GM12874 (cell line): ENCODE measurements at regions not wholly inside any gene's neighbourhood (a gene's known extent, or its start where the extent isn't known, plus 50 kb on each side); places are given as distances from the start of the nearest gene placed in this dataset.

Source experiments
- TF ChIP-seq, protein P1 (sequence below): IDR thresholded peaks from 2 replicates; pipeline ENCODE4 v1.5.1; 2011; ENCODE audit warnings: low read depth, mild to moderate bottlenecking, control low read depth, low read length, moderate library complexity; ENCODE audit not compliant: insufficient read depth

DNA sequence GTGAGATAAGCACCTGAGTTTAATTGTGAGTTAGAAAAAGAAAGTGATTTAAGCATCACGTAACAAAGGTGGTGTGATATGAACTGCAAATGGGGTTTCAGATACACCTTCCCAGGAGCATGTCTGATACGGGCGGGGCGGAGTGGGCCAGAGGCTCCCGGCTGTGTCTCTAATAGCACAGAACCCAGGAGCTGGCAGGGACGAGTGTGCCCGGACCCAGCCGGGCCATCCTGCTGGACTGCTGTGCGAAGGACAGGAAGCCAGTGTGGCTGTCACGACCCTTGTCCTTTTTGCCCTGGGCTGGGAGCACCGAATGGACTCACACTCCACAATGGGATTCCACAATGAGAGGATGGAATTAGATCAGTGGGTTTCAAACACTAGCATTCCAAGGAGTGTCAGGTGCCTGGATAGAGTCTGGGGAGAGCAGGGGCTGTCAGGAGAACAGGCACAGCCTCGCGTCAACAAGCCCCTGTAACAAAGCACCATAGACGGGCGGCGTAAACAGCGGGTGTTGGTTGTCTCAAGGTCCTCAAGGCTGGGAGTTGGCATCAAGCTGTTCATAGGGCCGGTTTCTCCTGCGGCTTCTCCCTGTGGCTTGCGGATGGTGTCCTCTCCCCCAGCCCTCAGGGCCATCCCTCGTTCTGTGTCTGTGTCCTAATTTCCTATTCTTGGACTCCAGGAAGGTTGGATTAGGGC is 242.6 kb upstream of the PITRM1 start:
- TF ChIP-seq, protein P1, sequence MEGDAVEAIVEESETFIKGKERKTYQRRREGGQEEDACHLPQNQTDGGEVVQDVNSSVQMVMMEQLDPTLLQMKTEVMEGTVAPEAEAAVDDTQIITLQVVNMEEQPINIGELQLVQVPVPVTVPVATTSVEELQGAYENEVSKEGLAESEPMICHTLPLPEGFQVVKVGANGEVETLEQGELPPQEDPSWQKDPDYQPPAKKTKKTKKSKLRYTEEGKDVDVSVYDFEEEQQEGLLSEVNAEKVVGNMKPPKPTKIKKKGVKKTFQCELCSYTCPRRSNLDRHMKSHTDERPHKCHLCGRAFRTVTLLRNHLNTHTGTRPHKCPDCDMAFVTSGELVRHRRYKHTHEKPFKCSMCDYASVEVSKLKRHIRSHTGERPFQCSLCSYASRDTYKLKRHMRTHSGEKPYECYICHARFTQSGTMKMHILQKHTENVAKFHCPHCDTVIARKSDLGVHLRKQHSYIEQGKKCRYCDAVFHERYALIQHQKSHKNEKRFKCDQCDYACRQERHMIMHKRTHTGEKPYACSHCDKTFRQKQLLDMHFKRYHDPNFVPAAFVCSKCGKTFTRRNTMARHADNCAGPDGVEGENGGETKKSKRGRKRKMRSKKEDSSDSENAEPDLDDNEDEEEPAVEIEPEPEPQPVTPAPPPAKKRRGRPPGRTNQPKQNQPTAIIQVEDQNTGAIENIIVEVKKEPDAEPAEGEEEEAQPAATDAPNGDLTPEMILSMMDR = no peak

DNA sequence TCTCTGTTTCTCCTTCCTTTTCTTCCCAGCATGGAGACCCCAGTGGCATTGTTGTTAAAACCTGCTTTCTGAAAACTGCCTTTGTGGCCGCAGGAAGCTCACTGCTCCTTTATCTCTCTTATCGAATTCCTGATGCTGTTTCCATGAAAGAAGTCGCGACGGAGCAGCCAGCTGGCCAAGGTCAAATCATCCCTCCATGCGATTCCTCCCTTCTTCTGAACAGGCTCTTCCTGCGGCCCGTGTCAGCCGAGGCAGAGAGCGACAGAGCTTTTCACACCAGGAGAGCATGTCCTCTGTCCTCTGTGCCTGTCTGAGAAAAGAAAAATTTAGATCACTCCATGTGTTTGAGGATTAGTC is 242.1 kb upstream of the PITRM1 start:
- TF ChIP-seq, protein P1 = no peak

DNA sequence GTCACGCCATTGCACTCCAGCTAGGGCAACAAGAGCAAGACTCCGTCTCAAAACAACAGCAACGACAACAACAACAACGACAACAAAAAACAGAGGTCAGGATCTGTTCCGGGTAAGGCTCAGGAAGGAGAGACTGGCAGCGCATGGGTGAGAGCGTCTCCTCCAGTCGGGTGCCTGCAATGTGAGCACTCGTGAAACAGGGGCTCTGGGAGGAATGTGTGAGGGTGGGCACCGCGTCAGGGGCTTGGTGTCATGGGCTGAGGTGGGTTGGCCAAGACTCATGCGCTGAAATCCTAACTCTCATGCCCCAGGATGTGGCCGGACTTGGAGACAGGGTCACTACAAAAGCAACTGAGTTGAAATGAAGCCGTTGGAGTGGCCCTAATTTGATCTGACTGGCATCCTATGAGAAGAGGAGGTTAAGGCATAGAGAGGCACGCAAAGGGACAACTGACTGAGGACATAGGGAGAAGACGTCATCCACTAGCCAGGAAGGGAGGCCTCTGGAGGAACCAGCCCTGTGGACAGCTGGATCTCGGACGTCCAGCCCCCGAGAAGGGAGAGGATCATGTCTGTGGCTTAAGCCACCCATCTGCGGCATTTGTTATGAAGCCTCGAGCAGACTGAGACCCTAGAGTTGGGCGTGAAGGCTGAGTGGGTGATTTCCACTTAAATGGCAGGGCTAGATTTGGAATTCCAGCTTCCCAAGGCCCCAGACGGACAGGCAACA is 241.5 kb upstream of the PITRM1 start:
- TF ChIP-seq, protein P1 = no peak

DNA sequence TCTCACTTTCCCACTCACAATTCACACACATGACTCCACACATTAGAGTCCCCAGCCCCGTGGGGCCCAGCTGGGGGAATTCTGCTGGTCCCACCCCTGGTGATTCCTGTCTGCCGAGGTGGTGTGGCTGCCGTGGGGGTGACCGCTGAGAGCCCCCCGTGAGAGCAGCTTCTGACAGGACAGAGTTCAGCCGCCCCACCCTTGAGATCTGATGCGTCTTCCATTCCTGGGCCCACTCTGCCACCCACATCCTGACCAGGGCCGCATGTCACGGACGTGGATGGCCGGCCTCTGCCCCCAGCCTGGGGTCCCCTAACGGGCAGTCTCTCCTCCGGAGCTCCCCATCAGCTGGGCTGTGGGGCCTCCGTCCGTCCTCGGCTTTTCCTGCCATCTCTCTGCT is 240.1 kb upstream of the PITRM1 start:
- TF ChIP-seq, protein P1 = no peak

DNA sequence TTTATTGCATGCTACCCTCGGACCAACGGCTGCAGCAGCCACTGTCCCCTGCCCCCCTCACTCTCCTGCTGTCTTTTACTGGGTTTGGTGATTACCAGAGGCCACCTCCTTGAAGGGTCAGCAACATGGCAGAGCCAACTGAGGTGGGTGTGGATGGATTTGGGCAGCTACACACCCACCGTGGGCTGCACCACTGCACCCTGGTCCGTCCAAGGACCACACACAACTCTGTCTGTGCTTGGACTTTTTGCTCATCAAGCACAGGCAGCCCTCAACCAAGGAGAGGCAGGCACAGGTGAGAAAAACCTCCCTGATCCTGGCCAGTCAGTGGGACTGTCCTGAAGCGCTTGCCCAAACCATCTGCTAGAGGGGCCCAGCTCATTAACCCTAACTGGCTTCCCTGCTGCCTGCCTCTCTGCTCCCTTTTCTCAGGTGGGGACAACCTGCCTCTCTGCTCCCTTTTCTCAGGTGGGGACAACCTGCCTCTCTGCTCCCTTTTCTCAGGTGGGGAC is 239.5 kb upstream of the PITRM1 start:
- TF ChIP-seq, protein P1 = no peak

DNA sequence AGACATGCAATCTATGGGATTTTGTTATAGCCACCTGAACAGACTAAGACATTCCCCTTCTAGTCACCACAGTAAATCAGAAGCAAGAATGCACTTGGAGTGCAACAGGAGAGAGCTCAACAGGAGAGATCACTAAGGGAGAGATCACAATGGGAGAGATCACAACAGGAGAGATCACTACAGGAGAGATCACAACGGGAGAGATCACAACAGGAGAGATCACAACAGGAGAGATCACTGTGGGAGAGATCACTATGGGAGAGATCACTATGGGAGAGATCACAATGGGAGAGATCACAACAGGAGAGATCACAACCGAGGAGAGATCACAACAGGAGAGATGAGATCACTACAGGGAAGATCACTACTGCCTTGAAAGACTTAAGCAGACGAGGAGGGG is 238.5 kb upstream of the PITRM1 start:
- TF ChIP-seq, protein P1 = no peak

DNA sequence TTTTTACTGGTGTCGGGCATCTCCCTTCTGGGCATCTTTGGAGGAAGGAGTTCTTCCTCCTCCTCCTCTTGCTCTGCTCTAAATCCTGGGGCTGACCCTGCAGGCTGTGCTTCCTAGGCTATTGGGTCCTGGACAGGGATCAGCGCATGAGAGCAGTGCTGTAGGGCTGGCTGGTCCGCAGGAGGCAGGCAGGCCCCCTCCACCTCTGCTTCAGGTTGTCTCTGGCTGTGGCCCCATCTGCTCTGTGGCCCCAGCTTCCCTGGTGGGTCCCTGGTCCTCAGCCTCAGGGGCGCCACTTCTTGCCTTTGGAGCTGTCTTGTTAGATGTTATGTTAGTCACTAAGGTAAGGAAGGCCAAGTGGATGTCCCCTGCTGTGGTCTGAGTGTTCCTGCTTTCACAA is 237.3 kb upstream of the PITRM1 start:
- TF ChIP-seq, protein P1 = no peak
